IMR-90 (cell line): ENCODE measurements at regions not wholly inside any gene's neighbourhood (a gene's known extent, or its start where the extent isn't known, plus 50 kb on each side); places are given as distances from the start of the nearest gene placed in this dataset.

Experiments
- BHLHE40 ChIP-seq: fragments of 150-350 bp; IDR thresholded peaks from 2 replicates; pipeline ENCODE4 v1.6.1; 2016; ENCODE audit warnings: mild to moderate bottlenecking, low read depth, low read length
- CEBPB ChIP-seq: IDR thresholded peaks from 2 replicates; pipeline ENCODE4 v1.6.1; 2012; ENCODE audit warnings: low read depth, low read length, improper control_type of control experiment
- CTCF ChIP-seq: conservative IDR thresholded peaks from 2 replicates; pipeline ENCODE4 v1.5.1; 2012; ENCODE audit warnings: mild to moderate bottlenecking, low read depth, low read length, improper control_type of control experiment
- ELK1 ChIP-seq: fragments of 150-350 bp; IDR thresholded peaks from 2 replicates; pipeline ENCODE4 v1.6.1; 2016; ENCODE audit warnings: low read depth, mild to moderate bottlenecking, low read length, moderate library complexity, borderline replicate concordance
- MAZ ChIP-seq: IDR thresholded peaks from 2 replicates; pipeline ENCODE4 v1.6.1; 2012; ENCODE audit warnings: low read depth, mild to moderate bottlenecking, low read length, improper control_type of control experiment, moderate library complexity, borderline replicate concordance
- MXI1 ChIP-seq: IDR thresholded peaks from 2 replicates; pipeline ENCODE4 v1.6.1; 2012; ENCODE audit warnings: low read depth, mild to moderate bottlenecking, low read length, moderate library complexity, borderline replicate concordance
- POLR2A ChIP-seq: IDR thresholded peaks from 2 replicates; pipeline ENCODE4 v1.6.1; 2012; ENCODE audit warnings: mild to moderate bottlenecking, low read depth, low read length
- RAD21 ChIP-seq: IDR thresholded peaks from 2 replicates; pipeline ENCODE4 v1.6.1; 2012; ENCODE audit warnings: low read length, improper control_type of control experiment
- RCOR1 ChIP-seq: IDR thresholded peaks from 2 replicates; pipeline ENCODE4 v1.6.1; 2012; ENCODE audit warnings: mild to moderate bottlenecking, low read length, improper control_type of control experiment; ENCODE audit not compliant: insufficient replicate concordance
- RFX5 ChIP-seq: IDR thresholded peaks from 2 replicates; pipeline ENCODE4 v1.8.0; 2012; ENCODE audit warnings: low read depth, mild to moderate bottlenecking, low read length, moderate library complexity
- USF2 ChIP-seq: fragments of 150-350 bp; IDR thresholded peaks from 2 replicates; pipeline ENCODE4 v1.6.1; 2017; ENCODE audit warnings: mild to moderate bottlenecking, antibody characterized with exemption, low read length, low read depth

GRCh38 chr6:99195986-99196655, 153.4 kb downstream of the FAXC start:
- TF ChIP-seq CTCF (no peak), BHLHE40 (no peak), USF2 (no peak), POLR2A (no peak), RFX5 (no peak), MXI1 (no peak), RCOR1 (no peak), RAD21 (no peak), CEBPB (no peak), ELK1 (no peak), MAZ (no peak)
